Thyroid gland (tissue), 4 donors: ENCODE measurements at regions not wholly inside any gene's neighbourhood (a gene's known extent, or its start where the extent isn't known, plus 50 kb on each side); places are given as distances from the start of the nearest gene placed in this dataset.

Experiments used
- DNase-seq, 2 donors: peaks; one replicate each; pipeline ENCODE4 v3.0.0-alpha.2; 2019
- H3K27ac ChIP-seq, 3 donors: fragments of 200-600 bp; sonication (generic); 1 replicate in 2 of 3; 2 replicates in 1 of 3; pipeline ENCODE4 v1.5.1; 2016 to 2019; ENCODE audit warnings: mild to moderate bottlenecking in 1 of 3, moderate library complexity in 1 of 3
- H3K27me3 ChIP-seq: fragments of 200-600 bp; sonication (generic); one replicate; pipeline ENCODE4 v1.5.1; 2019
- H3K36me3 ChIP-seq, 2 donors: fragments of 200-600 bp; sonication (generic); one replicate each; pipeline ENCODE4 v1.5.1; 2016 to 2019
- H3K4me1 ChIP-seq, 2 donors: fragments of 200-600 bp; sonication (generic); one replicate each; pipeline ENCODE4 v1.5.1; 2017 to 2019
- H3K4me3 ChIP-seq, 3 donors: fragments of 200-600 bp; sonication (generic); replicated peaks in 1 of 3; 1 replicate in 2 of 3; 2 replicates in 1 of 3; pipeline ENCODE4 v1.5.1; 2016; ENCODE audit warnings: mild to moderate bottlenecking in 1 of 3
- H3K9me3 ChIP-seq: fragments of 200-600 bp; sonication (generic); one replicate; pipeline ENCODE4 v1.5.1; 2017
- CTCF ChIP-seq, 6 experiments: fragments of 200-600 bp in 3 of 6; fragments of 450-650 bp in 3 of 6; sonication (generic) in 3 of 6; IDR thresholded peaks; one replicate each; pipeline ENCODE4 v1.5.1; 2016 to 2019; ENCODE audit warnings: antibody characterized with exemption in 6 of 6, mild to moderate bottlenecking in 2 of 6, inconsistent platforms in 1 of 6, moderate library complexity in 1 of 6
- POLR2A ChIP-seq, 2 donors: fragments of 450-650 bp; IDR thresholded peaks; one replicate each; pipeline ENCODE4 v1.6.1; 2017; ENCODE audit warnings: antibody characterized with exemption in 2 of 2, mild to moderate bottlenecking in 2 of 2, moderate library complexity in 1 of 2
- WGBS, 2 donors: methylation state at CpG; one replicate each; pipeline ENCODE4 v1.1.5; 2017; 5-methylcytosine and 5-hydroxymethylcytosine counted together
- intact Hi-C: fragments of 100-400 bp; cut with DNase I; formaldehyde crosslinking; loops from one replicate; pipeline ENCODE4 v1.15.1; 2023

DNA sequence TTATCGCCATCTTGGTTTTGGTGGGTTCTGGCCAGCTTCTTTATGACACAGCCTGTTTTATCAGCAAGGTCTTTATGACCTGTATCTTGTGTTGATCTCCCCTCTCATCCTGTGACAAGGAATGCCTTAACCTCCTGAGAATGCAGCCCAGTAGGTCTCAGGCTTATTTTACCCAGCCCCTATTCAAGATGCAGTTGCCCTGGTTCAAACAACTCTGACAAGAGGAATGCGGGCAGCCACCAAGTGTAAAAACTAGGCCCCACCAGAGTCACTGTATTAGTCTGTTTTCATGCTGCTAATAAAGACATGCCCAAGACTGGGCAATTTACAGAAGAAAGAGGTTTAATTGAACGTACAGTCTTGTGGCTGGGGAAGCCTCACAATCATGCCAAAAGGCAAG lies 671.3 kb downstream of the SORCS1 start:
- Histone ChIP-seq H3K4me3 (no peak overlapping the region), H3K9me3 (no peaks in the 10 kb centered on the region), H3K27me3 (no peaks in the 10 kb centered on the region), H3K27ac (no peak overlapping the region), H3K36me3 (no peaks in the 10 kb centered on the region), H3K4me1 (no peaks in the 10 kb centered on the region)
- WGBS, 2 donors, result 96 to 97% methylated on average over 3 of the region's 3 CpGs
- TF ChIP-seq POLR2A (IDR thresholded peaks at IDR 0.05), result no peak
- TF ChIP-seq CTCF (IDR thresholded peaks at IDR 0.05), result no peak
- intact Hi-C loops, result no loop called here
- DNase-seq, result no peak

GRCh38 chr10:106487726-106488125 lies 676.8 kb downstream of the SORCS1 start:
- TF ChIP-seq POLR2A (IDR thresholded peaks at IDR 0.05), result no peak
- TF ChIP-seq CTCF (IDR thresholded peaks at IDR 0.05), result no peak
- 70 to 75% methylated on average over 1 of the region's 1 CpG for WGBS, 2 donors
- Histone ChIP-seq H3K27ac (no peak overlapping the region), H3K4me3 (no peak overlapping the region), H3K9me3 (no peaks in the 10 kb centered on the region), H3K27me3 (no peaks in the 10 kb centered on the region), H3K36me3 (no peaks in the 10 kb centered on the region), H3K4me1 (no peaks in the 10 kb centered on the region)
- intact Hi-C loops, result no loop called here
- DNase-seq, result no peak

- DNase-seq, result no peak
Observed at GRCh38 chr10:106481598-106482275, 682.8 kb downstream of the SORCS1 start.

DNA sequence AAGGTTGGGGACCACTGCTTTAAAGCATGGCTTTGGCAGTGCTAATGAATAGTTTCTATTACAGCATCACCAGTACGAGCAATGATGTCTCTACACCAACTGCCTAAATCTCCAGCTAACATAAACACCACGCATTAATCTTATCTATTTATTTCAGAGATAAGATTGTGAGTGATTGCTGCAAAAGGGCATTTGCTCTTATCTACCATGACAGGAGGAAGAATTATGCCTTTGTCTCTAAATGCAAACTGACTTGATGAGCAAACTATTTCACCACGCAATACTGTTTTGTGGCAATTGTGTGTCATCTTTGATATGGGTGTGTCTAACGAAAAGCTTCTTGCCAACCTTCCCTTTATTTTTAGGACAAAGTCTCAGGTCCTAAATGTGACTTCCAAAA lies 684.9 kb downstream of the SORCS1 start:
- Histone ChIP-seq H3K9me3 (no peaks in the 10 kb centered on the region), H3K4me1 (peaks cover 1 to 6% of the 10 kb centered on the region in 2 donors), H3K4me3 (no peak overlapping the region), H3K36me3 (no peaks in the 10 kb centered on the region), H3K27me3 (no peaks in the 10 kb centered on the region), H3K27ac (no peak overlapping the region)
- intact Hi-C loops, result no loop called here
- WGBS, 2 donors, result 85 to 98% methylated on average over 4 of the region's 4 CpGs
- no peak for DNase-seq
- TF ChIP-seq POLR2A (IDR thresholded peaks at IDR 0.05) (no peak), CTCF (IDR thresholded peaks at IDR 0.05) (no peak)

More at GRCh38 chr10:106481598-106482275, 682.8 kb downstream of the SORCS1 start:
- Histone ChIP-seq H3K36me3 (no peaks in the 10 kb centered on the region), H3K4me1 (no peaks in the 10 kb centered on the region), H3K27ac (no peak overlapping the region), H3K27me3 (no peaks in the 10 kb centered on the region), H3K4me3 (no peak overlapping the region), H3K9me3 (no peaks in the 10 kb centered on the region)
- intact Hi-C loops, result no loop called here
- WGBS, 2 donors, result 57 to 58% methylated on average over 4 of the region's 4 CpGs
- TF ChIP-seq POLR2A (IDR thresholded peaks at IDR 0.05) (no peak), CTCF (IDR thresholded peaks at IDR 0.05) (no peak)

DNA sequence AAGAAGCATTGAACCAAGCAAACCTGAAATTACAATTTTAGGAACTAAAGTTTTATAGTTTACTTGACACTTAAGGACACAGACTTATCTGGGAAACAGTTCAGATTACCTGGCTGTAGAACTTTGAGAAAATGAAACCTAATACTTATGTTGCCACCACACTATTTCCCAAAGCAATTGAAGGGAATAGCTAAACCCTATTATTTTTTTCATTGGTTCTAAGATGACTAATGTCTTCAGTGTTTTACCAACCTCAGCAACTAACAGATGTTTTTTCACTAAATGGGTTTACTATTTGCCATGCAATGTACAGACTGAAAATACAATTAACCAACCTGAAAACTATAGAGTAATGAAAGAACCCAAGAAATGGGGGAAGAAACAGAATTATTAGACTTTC lies 689.6 kb downstream of the SORCS1 start:
- H3K9me3 ChIP-seq, result no peaks in the 10 kb centered on the region
- TF ChIP-seq POLR2A (IDR thresholded peaks at IDR 0.05) (no peak), CTCF (IDR thresholded peaks at IDR 0.05) (no peak)

More for the DNA sequence above, 689.6 kb downstream of the SORCS1 start:
- Histone ChIP-seq H3K4me1 (peaks cover 5 to 11% of the 10 kb centered on the region in 2 donors), H3K4me3 (no peak overlapping the region), H3K27me3 (no peaks in the 10 kb centered on the region), H3K27ac (peak overlapping the region in 1 of 3 donors; percentile 12), H3K36me3 (no peaks in the 10 kb centered on the region)
- no peak for DNase-seq
- intact Hi-C loops, result no loop called here
